NCI-H2227 (cell line): ENCODE measurements at regions not wholly inside any gene's neighbourhood (a gene's known extent, or its start where the extent isn't known, plus 50 kb on each side); places are given as distances from the start of the nearest gene placed in this dataset.
A peak's percentile ranks its signal among the peaks of the same experiment; 100 is the strongest.
"Not testable (repeated sequence)": the region's sequence is repeated elsewhere in the genome, so short reads cannot be mapped to it uniquely, and the experiment has no call there.

ENCODE experiments used
- DNase-seq: peaks from one replicate; lab custom pipeline; 2025; ENCODE audit not compliant: unreplicated experiment; lab: John Stamatoyannopoulos, UW

- DNase-seq, result no peak
Measured at GRCh38 chr5:155594270-155594669, 580.7 kb downstream of the KIF4B start.

- no peak for DNase-seq
Measured at GRCh38 chr5:155595791-155596190, 582.2 kb downstream of the KIF4B start.

- DNase-seq, result no peak
Measured at GRCh38 chr5:155598552-155598951, 585.0 kb downstream of the KIF4B start.

GRCh38 chr5:155605920-155606319 is 592.4 kb downstream of the KIF4B start:
- DNase-seq, result no peak

- DNase-seq, result peak; percentile 43
Measured at GRCh38 chr5:155616779-155617392, 603.3 kb downstream of the KIF4B start.

GRCh38 chr5:155619688-155620087 is 606.1 kb downstream of the KIF4B start:
- DNase-seq, result peak; percentile 3

- no peak for DNase-seq
Measured at GRCh38 chr5:155620821-155621410, 607.4 kb downstream of the KIF4B start.

GRCh38 chr5:155624597-155625241 is 611.2 kb downstream of the KIF4B start:
- no peak for DNase-seq

GRCh38 chr5:155625315-155625714 is 611.8 kb downstream of the KIF4B start:
- DNase-seq, result no peak

GRCh38 chr5:155625897-155626543 is 612.5 kb downstream of the KIF4B start:
- DNase-seq, result no peak

- DNase-seq, result no peak
Measured at GRCh38 chr5:155626592-155626991, 613.0 kb downstream of the KIF4B start.

- no peak for DNase-seq
Measured at GRCh38 chr5:155628346-155628745, 614.8 kb downstream of the KIF4B start.

- no peak for DNase-seq
Measured at GRCh38 chr5:155629597-155629996, 616.0 kb downstream of the KIF4B start.

GRCh38 chr5:155631116-155631515 is 617.6 kb downstream of the KIF4B start:
- DNase-seq, result no peak

- DNase-seq, result no peak
Measured at GRCh38 chr5:155633338-155633957, 619.9 kb downstream of the KIF4B start.

GRCh38 chr5:155649666-155650065 is 636.1 kb downstream of the KIF4B start:
- DNase-seq, result no peak

GRCh38 chr5:155655569-155655968 is 642.0 kb downstream of the KIF4B start:
- DNase-seq, result no peak

GRCh38 chr5:155661859-155662258 is 648.3 kb downstream of the KIF4B start:
- DNase-seq, result no peak

- DNase-seq, result no peak
Measured at GRCh38 chr5:155665361-155665760, 651.8 kb downstream of the KIF4B start.

- DNase-seq, result not testable (repeated sequence)
Measured at GRCh38 chr5:155672001-155672400, 655.0 kb upstream of the SGCD start.

- DNase-seq, result no peak
Measured at GRCh38 chr5:155676967-155677366, 650.0 kb upstream of the SGCD start.

- no peak for DNase-seq
Measured at GRCh38 chr5:155678371-155678770, 648.6 kb upstream of the SGCD start.
